ENCODE measurements at regions not wholly inside any gene's neighbourhood (a gene's known extent, or its start where the extent isn't known, plus 50 kb on each side); places are given as distances from the start of the nearest gene placed in this dataset.

DNA sequence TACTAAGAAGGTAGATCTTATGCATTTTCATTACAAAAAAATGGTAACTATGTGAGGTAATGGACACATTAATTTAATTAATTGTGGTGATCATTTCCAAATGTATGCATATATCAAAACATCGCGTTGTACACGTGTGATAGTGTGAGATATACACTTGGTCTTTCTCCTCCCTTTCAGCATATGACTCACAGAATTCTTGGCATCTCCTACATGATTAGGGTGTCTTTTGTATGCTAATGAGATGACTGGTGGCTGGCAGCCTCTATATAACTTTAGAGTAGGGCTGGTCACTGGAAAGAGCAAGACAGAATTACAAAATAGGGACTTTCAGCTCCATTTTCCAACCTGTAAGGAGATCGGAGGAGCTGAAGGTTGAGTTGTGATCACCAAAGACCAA is 1167.6 kb downstream of the CDH12 start:
- no peak for TF ChIP-seq MAX (IDR thresholded peaks at IDR 0.05; ENCODE audit: low read depth, low read length)
- TF ChIP-seq CTCF (IDR thresholded peaks at IDR 0.05; ENCODE audit: low read depth, low read length): no peak
- TF ChIP-seq POLR2A (IDR thresholded peaks at IDR 0.05; ENCODE audit: extremely low read depth, insufficient read length): no peak
- TF ChIP-seq MYC (IDR thresholded peaks at IDR 0.05; ENCODE audit: low read depth, low read length): no peak
- no peak overlapping the region for H3K4me3 ChIP-seq (ENCODE audit: low read depth, low read length)
- DNase-seq (ENCODE audit: low read depth): no peak

- DNase-seq (ENCODE audit: low read depth): no peak
- TF ChIP-seq MYC (IDR thresholded peaks at IDR 0.05; ENCODE audit: low read depth, low read length): no peak
- no peak for TF ChIP-seq MAX (IDR thresholded peaks at IDR 0.05; ENCODE audit: low read depth, low read length)
- TF ChIP-seq POLR2A (IDR thresholded peaks at IDR 0.05; ENCODE audit: extremely low read depth, insufficient read length): no peak
- TF ChIP-seq CTCF (IDR thresholded peaks at IDR 0.05; ENCODE audit: low read depth, low read length): no peak
- H3K4me3 ChIP-seq (ENCODE audit: low read depth, low read length): no peak overlapping the region
Observed at GRCh38 chr5:21684992-21685391, 1168.2 kb downstream of the CDH12 start.

GRCh38 chr5:21681911-21682310 is 1171.2 kb downstream of the CDH12 start:
- no peak overlapping the region for H3K4me3 ChIP-seq (ENCODE audit: low read depth, low read length)
- no peak for TF ChIP-seq MAX (IDR thresholded peaks at IDR 0.05; ENCODE audit: low read depth, low read length)
- no peak for TF ChIP-seq MYC (IDR thresholded peaks at IDR 0.05; ENCODE audit: low read depth, low read length)
- TF ChIP-seq POLR2A (IDR thresholded peaks at IDR 0.05; ENCODE audit: extremely low read depth, insufficient read length): no peak
- no peak for TF ChIP-seq CTCF (IDR thresholded peaks at IDR 0.05; ENCODE audit: low read depth, low read length)
- no peak for DNase-seq (ENCODE audit: low read depth)

DNA sequence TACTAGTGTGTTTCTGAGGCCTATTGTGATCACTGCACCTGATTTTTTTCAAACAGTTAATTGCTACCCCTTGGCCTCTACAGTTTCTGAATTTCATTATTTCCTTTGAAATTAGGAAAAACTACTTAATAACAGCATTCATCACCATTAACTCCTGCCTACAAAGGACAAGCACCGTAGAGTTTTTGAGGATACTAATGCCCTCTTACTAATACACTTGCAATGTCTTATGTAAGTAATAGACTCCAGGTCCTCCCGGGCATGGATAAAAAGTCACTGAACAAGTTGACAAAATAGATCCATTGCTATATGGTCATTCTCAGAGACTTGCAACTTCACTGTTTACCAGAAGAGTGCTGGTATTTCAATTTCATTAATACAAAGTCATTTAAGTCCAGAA is 1172.5 kb downstream of the CDH12 start:
- H3K4me3 ChIP-seq (ENCODE audit: low read depth, low read length): no peak overlapping the region
- no peak for DNase-seq (ENCODE audit: low read depth)
- TF ChIP-seq MYC (IDR thresholded peaks at IDR 0.05; ENCODE audit: low read depth, low read length) (no peak), POLR2A (IDR thresholded peaks at IDR 0.05; ENCODE audit: extremely low read depth, insufficient read length) (no peak), CTCF (IDR thresholded peaks at IDR 0.05; ENCODE audit: low read depth, low read length) (no peak), MAX (IDR thresholded peaks at IDR 0.05; ENCODE audit: low read depth, low read length) (no peak)

- TF ChIP-seq MYC (IDR thresholded peaks at IDR 0.05; ENCODE audit: low read depth, low read length) (no peak), CTCF (IDR thresholded peaks at IDR 0.05; ENCODE audit: low read depth, low read length) (no peak), POLR2A (IDR thresholded peaks at IDR 0.05; ENCODE audit: extremely low read depth, insufficient read length) (no peak), MAX (IDR thresholded peaks at IDR 0.05; ENCODE audit: low read depth, low read length) (no peak)
- no peak overlapping the region for H3K4me3 ChIP-seq (ENCODE audit: low read depth, low read length)
- no peak for DNase-seq (ENCODE audit: low read depth)
Observed at GRCh38 chr5:21680196-21680595, 1172.9 kb downstream of the CDH12 start.

DNA sequence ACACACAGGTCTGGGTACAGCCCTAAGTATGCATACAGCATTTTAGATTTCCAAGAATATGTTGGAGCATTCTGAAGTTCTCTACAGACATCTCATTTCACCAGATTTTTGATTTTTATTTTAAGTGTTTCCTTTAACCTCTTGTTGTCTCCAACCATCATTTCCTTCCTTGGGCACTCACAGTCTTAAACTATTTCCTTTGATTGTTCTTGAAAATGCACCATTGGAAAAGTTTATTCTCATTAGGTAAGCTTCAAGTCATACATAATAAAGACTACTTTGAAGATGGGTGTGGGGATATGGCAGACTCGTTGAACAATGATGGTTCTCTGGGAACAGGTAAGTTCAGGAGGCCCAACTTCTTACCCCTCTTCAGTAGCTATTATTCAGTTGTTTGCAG is 1174.6 kb downstream of the CDH12 start:
- no peak for TF ChIP-seq POLR2A (IDR thresholded peaks at IDR 0.05; ENCODE audit: extremely low read depth, insufficient read length)
- no peak for TF ChIP-seq MYC (IDR thresholded peaks at IDR 0.05; ENCODE audit: low read depth, low read length)
- no peak overlapping the region for H3K4me3 ChIP-seq (ENCODE audit: low read depth, low read length)
- DNase-seq (ENCODE audit: low read depth): no peak
